ENCODE measurements at regions not wholly inside any gene's neighbourhood (a gene's known extent, or its start where the extent isn't known, plus 50 kb on each side); places are given as distances from the start of the nearest gene placed in this dataset.
A peak's percentile ranks its signal among the peaks of the same experiment; 100 is the strongest.
"Not testable (repeated sequence)": the region's sequence is repeated elsewhere in the genome, so short reads cannot be mapped to it uniquely, and the experiment has no call there.

DNA sequence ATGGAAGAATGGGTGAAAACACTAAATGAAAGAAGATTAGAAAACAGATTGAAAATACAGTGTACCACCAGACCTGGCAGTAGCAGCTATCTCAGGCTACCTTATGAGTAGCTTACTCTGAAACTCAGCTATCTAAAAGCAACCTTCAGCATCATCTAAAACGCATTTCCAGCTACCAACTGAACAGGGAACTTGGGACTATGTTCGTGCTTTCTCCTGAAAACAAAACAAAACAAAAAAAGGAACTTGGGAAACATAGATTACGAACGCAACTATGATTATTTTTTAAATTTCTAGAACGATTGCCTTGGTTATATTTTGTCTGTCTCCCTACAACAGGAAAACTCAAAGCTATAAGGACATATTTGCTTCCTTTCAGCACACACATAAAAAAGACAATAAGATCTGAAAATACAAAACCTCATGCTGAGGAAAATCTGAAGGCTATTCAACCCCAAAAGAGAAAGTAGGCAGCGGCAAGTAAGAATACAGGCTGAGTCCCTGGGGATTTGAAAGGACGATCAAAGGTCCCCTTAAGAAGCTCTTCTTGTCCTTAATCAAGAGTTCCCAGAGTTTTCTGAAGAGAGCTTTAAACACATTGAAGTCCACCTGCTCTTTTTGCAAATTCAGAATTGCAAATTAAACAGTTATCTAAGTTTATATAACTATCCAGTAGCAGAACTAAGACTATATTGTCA, 53.4 kb downstream of the OR2K2 start:
- FAIRE-seq = peak; percentile 59
- no peak for DNase-seq (ENCODE audit: extremely low spot score, insufficient read length, low read depth)

DNA sequence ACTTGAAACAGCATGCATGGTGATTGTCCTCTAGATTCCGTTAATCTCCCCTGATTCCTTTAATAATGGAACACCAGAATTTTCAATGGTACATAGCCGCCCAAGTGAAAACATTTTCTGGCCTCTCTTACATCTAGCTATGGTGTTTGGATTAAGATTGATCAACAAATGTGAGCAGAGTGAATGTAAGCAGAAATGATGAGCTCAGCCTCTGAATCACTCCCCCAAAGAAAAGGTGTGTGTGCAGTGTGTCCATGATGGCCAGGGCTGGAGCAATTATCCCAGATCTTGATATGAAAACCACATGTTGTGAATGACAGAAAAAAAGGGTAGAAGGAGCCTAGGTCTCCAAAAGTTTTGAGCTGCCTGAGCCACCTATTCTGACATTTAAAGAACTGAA, 55.3 kb downstream of the OR2K2 start:
- no peak for DNase-seq (ENCODE audit: extremely low spot score, insufficient read length, low read depth)
- no peak for FAIRE-seq

DNA sequence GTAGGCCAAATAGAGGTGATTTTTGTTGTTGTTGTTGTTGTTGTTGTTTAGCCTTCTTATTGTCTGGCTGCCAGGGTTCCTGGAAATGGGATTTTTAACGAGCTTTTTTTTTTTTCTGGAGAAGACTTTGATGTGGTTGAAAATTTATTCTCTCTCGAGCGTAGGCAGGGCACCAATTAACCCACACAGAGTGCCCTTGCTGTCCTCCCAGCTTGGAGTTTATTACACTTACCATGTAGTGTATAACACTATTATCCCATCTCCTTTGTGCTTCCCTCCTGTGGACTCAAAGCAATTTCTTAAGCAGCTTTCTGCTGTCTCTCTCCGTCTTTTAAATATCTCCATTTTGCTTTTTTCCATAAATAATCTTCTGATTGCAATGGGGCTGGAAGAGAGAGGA, 57.4 kb downstream of the OR2K2 start:
- DNase-seq (ENCODE audit: extremely low spot score, insufficient read length, low read depth) (no peak), FAIRE-seq (no peak)

DNA sequence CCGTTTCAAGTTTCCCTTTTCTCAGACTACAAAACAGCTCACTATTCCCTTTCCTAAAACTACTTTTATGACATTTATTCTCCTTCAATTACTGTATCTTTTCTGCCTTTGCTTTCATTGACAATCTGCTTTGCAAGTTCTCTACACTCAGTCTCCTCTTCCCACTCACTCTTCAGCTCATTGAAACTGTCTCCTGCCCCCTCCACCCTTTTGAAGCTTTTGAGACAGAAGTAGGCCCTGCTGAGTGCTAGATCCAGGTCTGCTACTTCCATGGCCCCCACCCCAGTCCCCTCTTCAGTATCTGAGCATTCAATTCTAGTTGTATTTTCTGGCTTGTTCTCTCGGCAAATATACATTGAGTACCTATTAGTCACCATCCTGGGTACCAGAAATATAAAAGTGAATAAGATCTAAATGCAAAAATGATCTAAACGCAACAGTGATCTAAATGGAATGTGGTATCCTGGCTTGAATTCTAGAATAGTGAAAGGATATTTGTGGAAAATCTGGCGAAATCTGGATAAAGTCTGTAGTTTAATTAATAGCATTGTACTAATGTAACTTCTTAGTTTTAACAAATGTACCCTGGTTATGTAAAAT, 58.4 kb downstream of the OR2K2 start:
- DNase-seq (ENCODE audit: extremely low spot score, insufficient read length, low read depth) (no peak), FAIRE-seq (no peak)

DNA sequence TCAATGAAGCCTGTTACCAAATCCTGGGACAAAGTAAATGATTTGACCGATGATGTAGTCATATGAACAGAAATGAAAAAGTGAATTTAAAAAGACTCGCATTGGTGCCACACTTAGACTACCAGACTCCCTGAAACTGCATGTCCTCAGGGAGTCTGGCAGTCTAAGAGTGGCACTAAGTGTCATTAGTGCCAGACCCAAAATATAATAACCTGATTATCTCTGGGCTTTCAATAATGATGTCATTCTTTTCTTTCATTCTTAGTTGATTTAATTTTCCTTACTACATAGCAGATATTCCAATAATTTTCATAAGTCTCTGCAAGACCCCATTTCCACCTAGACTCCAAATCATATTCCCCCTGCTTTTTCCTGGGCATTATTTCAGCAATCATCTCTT, 59.0 kb downstream of the OR2K2 start:
- DNase-seq (ENCODE audit: extremely low spot score, insufficient read length, low read depth) (no peak), FAIRE-seq (no peak)

DNA sequence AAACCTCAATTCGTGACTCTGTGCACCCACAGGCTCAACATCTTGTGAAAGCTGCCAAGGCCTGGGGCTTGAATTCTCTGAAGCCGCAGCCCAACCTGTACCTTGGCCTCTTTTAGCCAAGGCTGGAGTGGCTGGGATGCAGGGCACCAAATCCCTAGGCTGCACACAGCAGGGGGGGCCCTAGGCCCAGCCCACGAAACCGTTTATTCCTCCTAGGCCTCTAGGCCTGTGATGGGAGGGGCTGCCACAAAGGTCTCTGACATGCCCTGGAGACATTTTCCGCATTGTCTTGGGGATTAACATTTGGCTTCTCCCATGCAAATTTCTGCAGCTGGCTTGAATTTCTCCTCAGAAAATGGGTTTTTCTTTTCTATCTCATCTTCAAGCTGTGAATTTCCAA, 64.0 kb downstream of the OR2K2 start:
- not testable (repeated sequence) for DNase-seq (ENCODE audit: extremely low spot score, insufficient read length, low read depth); FAIRE-seq

DNA sequence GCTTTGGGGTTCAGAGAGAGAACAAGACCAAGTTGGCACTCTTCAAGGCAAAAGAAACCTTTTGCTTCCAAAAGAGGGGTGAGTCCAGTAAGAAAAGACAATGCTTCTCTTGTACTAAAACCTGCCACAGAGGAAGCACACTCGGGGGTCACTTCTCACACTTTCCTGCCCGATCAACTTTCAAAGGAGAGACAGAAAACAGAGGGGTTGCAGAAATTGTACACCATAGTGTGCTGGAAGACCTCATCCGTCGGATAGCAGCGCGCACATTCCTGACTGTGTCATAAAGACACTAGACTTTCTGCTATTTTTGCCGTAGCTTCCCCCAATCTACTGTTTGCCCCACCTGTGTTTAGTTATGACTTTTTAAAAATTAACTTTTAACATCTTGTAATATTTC, 66.9 kb downstream of the OR2K2 start:
- no peak for FAIRE-seq
- no peak for DNase-seq (ENCODE audit: extremely low spot score, insufficient read length, low read depth)

DNA sequence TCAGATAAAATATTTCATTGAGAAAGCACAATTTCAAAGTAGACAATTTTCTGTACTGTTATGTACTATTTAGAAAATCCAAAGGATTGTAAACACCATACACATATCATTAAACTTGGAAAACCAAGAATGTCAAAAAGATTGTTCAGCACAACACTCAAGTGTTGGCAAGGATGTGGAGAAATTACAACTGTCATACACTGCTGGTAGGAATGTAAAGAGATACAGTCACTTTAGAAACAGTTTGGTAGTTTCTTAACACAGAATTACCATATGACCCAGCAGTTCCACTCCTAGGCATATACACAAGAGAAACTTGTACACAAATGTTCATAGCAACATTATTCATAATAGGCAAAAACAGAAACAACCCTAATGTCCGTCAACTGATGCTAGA, 71.2 kb downstream of the OR2K2 start:
- DNase-seq (ENCODE audit: extremely low spot score, insufficient read length, low read depth) (no peak), FAIRE-seq (no peak)

DNA sequence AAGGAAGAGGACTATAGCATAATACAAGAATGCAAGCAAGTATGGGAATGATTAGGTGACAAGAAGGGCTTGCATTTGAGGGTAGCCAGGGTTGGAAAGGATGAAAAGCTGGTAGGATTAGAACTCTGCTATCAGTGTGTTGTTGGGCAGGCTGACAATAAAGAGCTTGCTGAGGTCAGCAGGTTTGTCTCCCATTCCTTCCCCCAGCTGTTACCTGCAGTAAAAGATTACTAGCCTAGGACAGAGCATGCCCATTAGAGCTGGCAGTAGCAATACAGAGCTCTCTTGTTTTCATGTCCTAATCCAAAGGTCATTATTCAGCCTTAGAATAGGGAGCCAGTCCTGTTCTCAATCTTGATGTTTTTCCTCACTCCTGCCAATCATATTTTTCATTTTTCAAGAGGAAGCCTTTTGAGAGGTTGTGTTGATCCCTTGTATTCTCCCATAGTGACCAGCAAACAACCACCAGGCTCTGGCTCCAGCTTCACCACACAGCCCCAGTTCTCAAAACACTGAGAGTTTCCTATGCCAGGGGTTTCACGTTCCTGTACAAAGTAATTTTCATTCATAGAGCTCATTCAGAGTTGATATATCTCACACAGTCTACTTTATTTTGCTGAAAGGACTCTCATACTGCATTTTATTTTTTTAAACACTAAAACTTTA, 71.7 kb downstream of the OR2K2 start:
- DNase-seq (ENCODE audit: extremely low spot score, insufficient read length, low read depth) (no peak), FAIRE-seq (no peak)

DNA sequence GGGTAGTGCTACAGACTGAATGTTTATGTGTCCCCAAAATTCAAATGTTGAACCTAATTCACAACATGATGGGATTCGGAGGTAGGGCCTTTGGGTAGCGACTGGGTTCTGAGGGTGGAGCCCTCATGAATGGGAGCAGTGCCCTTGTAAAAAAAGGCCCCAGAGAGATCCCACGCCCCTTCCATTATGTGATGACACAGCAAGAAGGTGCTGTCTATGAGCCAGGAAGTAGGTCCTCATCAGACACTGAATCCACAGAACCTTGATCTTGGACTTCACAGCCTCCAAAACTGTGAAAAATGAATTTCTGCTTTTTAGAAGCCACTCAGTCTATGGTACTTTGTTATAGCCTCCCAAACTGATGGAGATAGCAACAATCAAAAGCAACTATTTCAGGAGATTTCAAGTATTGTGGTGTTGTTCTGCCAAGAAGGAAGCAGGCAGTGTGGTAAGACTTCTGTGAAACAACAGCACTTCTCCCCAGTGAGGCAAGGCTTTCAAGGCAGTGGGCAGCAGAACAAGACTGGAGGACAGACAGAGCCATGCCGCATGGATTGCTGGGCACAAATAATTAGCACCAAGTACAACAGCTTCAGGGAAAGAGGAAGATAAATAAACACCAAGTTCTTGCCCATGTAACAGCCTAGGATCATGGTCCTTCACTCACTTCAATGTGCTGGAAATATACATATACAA, 76.1 kb downstream of the OR2K2 start:
- DNase-seq (ENCODE audit: extremely low spot score, insufficient read length, low read depth) (no peak), FAIRE-seq (no peak)

DNA sequence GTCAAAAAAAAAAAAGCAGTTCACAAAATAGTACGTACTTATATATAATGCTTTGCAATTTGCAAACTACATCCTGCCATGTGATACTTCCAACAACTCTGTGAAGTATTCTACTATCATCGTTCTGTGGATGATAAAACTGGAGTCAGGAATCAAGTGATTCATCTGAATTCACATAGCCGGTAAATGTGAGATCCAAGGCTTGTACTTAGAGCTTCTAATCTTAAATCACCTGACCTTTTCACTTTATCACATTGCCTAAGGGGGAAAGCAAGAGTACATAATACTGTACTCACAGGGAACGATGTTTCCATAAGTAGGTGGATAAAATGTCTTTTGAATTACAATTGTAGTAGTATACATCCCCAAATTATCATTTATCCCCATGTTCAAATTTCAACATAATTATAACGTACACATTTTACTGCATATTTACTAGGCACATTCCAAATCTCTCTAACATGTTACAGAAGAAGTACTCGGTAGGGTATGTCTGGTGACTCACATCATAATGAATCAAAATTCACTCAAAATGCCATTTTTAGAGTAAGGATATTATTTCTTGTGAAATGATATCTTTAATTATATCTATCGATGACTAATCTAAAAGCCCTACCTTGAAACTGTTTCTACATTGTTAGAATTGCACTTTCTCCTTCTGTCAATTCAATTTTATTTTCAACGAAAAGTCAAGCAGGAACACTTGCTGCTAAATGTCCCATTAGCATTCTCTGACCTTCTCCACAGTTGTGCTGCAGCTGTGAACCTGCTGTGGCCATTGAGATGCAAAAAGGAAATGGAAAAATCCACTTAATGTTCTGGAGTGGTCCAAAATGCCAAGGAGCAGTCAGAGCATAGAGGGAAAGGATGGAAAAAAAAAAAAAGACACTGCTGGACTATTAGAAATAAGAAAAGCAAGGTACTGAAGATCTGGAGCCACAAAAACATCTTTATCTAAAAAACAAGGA, 78.9 kb downstream of the OR2K2 start:
- DNase-seq (ENCODE audit: extremely low spot score, insufficient read length, low read depth) (no peak), FAIRE-seq (no peak)

DNA sequence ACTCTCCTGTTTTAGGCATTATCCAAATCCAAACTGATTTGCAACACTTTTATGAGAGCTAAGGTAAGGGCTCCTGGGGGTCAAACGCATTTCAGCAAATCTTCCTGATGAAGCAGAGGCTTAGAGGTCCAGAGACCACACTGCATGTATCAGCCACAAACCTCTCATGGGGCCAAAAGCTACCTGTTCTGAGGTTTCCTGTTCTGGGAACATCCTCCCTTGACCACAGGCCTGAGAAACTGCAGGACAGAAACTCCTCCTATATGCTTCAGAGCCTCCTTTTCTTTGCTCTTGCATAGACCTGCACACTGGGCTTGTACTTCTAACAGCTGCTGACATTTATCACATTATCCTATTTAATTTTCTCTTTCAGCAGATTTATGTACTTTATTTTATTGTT, 92.6 kb downstream of the OR2K2 start:
- DNase-seq (ENCODE audit: extremely low spot score, insufficient read length, low read depth) (peak; percentile 1), FAIRE-seq (no peak)

DNA sequence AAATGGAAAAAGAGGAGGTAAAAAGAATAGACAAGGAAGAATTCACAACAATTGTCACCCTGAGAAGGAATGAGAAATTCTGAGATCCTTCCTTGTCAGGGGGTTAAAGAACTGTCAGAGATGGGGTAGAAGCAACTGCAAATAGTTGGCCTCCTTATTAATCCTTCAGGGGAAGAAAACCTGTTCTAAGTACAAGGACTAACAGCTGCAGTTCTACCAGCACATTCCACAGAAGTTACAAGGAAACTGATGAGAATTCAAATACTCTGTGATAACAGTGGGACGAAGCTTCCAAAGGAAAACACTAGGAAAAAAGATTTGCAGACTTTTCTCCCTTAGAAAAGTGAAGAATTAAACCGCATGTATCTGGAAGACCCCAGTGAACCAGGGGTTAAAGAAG, 93.7 kb downstream of the OR2K2 start:
- FAIRE-seq (no peak), DNase-seq (ENCODE audit: extremely low spot score, insufficient read length, low read depth) (no peak)

DNA sequence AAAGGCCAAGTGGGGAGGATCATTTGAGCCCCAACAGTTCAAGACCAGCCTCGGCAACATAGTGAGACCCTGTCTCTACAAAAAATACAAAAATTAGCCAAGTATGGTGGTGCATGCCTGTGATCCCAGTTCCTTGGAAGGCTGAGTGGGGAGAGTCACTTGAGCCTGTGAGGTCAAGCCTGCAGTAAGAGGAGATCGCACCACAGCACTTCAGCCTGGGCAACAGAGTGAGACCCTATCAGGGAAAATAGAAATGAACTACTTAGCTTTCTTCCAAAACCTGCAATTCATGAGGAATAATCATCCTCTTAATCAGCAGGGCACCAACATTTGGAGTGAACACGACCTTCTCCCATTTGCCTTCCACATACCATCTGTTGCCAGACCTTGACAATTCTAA, 96.1 kb downstream of the OR2K2 start:
- no peak for FAIRE-seq
- DNase-seq (ENCODE audit: extremely low spot score, insufficient read length, low read depth) = no peak

DNA sequence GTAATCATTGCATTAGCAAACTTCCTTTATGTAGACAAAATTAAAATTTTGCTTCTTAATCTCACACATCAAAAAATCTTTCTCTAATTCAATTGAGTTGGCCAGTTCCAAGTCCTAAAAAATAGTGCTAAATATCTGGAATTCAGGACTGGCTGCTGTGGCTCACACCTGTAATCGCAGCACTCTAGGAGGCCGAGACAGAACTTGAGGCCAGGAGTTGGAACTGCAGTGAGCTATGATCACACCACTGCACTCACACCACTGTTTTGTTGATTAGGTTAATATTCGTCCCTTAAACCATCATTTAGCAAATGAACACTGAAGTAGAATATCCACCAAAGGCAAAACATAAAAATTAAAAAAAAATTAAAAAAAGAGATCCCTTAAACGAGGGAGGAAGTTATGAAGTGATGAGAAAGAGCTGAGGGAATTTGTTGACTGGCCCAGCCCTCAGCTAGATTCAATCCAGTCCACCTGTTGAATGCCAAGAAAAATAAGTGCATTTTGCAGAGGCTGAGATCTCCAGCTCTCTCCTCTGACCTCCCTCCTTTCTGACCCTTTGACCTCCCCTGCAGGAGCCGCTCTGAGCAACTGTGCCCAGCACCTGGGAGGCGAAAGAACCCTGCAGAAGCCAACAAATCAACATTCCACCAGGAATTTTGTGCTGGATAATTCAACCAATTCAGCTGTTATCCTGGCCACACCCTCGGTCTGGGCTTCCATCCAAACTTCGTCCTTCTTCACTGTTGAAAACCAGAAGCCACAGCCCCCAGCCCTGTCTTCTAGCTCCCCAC, 96.8 kb downstream of the OR2K2 start:
- FAIRE-seq (no peak), DNase-seq (ENCODE audit: extremely low spot score, insufficient read length, low read depth) (no peak)

DNA sequence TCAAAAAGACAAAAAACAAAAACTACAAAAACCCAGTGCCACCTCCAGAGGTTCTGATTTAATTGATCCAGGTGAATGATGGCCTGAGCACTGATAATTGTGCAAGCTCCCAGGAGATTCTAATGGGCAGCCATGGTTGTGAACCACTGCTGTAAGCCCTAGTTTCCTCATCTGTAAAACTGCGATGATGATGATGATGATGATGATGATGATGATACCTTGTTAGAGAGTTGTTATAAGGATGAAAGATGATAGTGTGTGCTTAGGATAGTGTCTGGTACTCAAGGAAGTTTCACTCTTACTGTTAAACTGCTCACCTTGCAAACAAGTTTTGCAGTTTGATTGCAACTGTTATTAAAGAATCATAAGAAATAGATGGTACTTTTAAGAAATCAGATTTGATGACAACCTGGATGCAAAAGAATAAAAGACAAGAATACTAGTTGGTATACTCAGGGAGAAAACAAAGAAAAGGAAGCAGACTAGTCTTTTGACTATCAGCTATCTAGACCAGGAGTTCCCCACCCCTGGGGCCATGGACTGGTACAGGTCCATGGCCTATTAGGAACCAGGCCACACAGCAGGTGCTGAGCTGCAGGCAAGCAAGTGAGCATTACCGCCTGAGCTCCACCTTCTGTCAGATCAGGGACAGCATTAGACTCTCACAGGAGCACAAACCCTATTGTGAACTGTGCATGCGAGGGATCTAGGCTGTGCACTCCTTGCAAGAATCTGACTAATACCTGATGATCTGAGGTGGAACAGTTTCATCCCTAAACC, 98.0 kb downstream of the OR2K2 start:
- FAIRE-seq = no peak

DNA sequence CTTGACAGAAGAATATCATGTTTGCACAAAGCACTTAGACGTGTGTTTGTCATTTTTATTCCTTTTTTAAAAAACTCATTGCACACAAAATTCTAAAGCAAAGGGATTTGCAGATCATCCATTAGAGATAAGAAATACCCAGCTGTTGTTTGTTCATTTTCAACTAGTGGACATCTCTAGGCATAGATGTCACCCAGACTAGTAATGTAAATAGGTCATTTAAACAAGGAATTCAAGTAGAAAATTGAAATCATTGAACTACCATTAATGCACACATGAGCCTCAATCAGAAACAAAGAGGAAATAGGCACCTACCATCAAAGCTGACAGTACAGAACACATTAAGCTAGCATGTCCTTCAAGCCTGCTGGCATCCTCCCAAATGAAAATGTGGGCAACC, 107.3 kb downstream of the OR2K2 start:
- DNase-seq (ENCODE audit: extremely low spot score, insufficient read length, low read depth) (no peak), FAIRE-seq (no peak)

More for the DNA sequence above, 98.0 kb downstream of the OR2K2 start:
- DNase-seq (ENCODE audit: extremely low spot score, insufficient read length, low read depth) = no peak

DNA sequence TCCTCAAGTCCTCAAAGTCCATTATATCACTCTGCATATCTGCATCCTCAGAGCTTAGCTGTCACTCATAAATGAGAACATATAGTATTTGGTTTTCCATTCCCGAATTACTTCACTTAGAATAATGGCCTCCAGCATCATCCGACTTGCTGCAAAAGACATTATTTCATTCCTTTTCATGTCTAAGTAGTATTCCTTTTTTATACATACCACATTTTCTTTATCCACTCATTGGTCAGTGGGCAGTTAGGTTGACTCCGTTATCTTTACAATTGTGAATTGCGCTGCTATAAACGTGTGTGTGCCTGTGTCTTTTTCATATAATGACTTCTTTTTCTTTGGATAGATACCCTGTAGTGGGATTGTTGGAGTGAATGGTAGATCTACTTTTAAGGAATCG, 117.2 kb downstream of the OR2K2 start:
- FAIRE-seq = no peak
- DNase-seq (ENCODE audit: extremely low spot score, insufficient read length, low read depth) = no peak

All from GM18507 (cell line).